Activated CD4-positive, alpha-beta T cell treated with anti-CD3 and anti-CD28 coated beads for 1 hour (primary cell): ENCODE measurements at regions not wholly inside any gene's neighbourhood (a gene's known extent, or its start where the extent isn't known, plus 50 kb on each side); places are given as distances from the start of the nearest gene placed in this dataset.

Experiments
- DNase-seq: peaks from one replicate; pipeline ENCODE4 v3.0.0-alpha.2; 2020

- no peak for DNase-seq
These were observed 428.4 kb upstream of the B3GALT2 start for GRCh38 chr1:193614817-193615216.

GRCh38 chr1:193614275-193614674, 427.9 kb upstream of the B3GALT2 start:
- DNase-seq = no peak

GRCh38 chr1:193613041-193613440, 426.6 kb upstream of the B3GALT2 start:
- DNase-seq = no peak

- DNase-seq = no peak
These were observed 423.2 kb upstream of the B3GALT2 start for GRCh38 chr1:193609592-193609991.

- no peak for DNase-seq
These were observed 421.4 kb upstream of the B3GALT2 start for GRCh38 chr1:193607787-193608186.

GRCh38 chr1:193606035-193606434, 419.6 kb upstream of the B3GALT2 start:
- DNase-seq = no peak

- no peak for DNase-seq
These were observed 416.3 kb upstream of the B3GALT2 start for GRCh38 chr1:193602705-193603104.

GRCh38 chr1:193593147-193593885, 406.9 kb upstream of the B3GALT2 start:
- DNase-seq = no peak

- no peak for DNase-seq
These were observed 405.9 kb upstream of the B3GALT2 start for GRCh38 chr1:193592317-193592716.

GRCh38 chr1:193590102-193590501, 403.7 kb upstream of the B3GALT2 start:
- no peak for DNase-seq

GRCh38 chr1:193589597-193590040, 403.2 kb upstream of the B3GALT2 start:
- no peak for DNase-seq

- no peak for DNase-seq
These were observed 402.1 kb upstream of the B3GALT2 start for GRCh38 chr1:193588311-193589082.

- no peak for DNase-seq
These were observed 398.4 kb upstream of the B3GALT2 start for GRCh38 chr1:193584731-193585239.

- no peak for DNase-seq
These were observed 394.9 kb upstream of the B3GALT2 start for GRCh38 chr1:193581341-193581740.

- no peak for DNase-seq
These were observed 394.0 kb upstream of the B3GALT2 start for GRCh38 chr1:193580419-193580818.

GRCh38 chr1:193579323-193579722, 392.9 kb upstream of the B3GALT2 start:
- no peak for DNase-seq

GRCh38 chr1:193574913-193575312, 388.5 kb upstream of the B3GALT2 start:
- no peak for DNase-seq

- DNase-seq = no peak
These were observed 383.5 kb upstream of the B3GALT2 start for GRCh38 chr1:193569983-193570269.

GRCh38 chr1:193569096-193569982, 382.9 kb upstream of the B3GALT2 start:
- DNase-seq = no peak

GRCh38 chr1:193568512-193568911, 382.1 kb upstream of the B3GALT2 start:
- no peak for DNase-seq

GRCh38 chr1:193567937-193568336, 381.5 kb upstream of the B3GALT2 start:
- no peak for DNase-seq

- no peak for DNase-seq
These were observed 380.3 kb upstream of the B3GALT2 start for GRCh38 chr1:193566735-193567134.

- DNase-seq = no peak
These were observed 379.7 kb upstream of the B3GALT2 start for GRCh38 chr1:193565971-193566577.
